Fibroblast of pulmonary artery (primary cell): ENCODE measurements at regions not wholly inside any gene's neighbourhood (a gene's known extent, or its start where the extent isn't known, plus 50 kb on each side); places are given as distances from the start of the nearest gene placed in this dataset.

Experiments
- DNase-seq: peaks from one replicate; pipeline ENCODE4 v3.0.0-alpha.2; 2010; ENCODE audit warnings: low read depth
- H3K4me3 ChIP-seq: replicated peaks from 2 replicates; pipeline ENCODE4 v1.5.1; 2011; ENCODE audit warnings: low read depth, mild to moderate bottlenecking, control low read depth, low read length, moderate library complexity
- CTCF ChIP-seq: IDR thresholded peaks from 2 replicates; pipeline ENCODE4 v1.5.1; 2011; ENCODE audit warnings: mild to moderate bottlenecking, control low read depth, low read length, inconsistent platforms; ENCODE audit errors: missing control alignments

GRCh38 chr20:59411589-59411988 lies 111.2 kb downstream of the EDN3 start:
- no peak for TF ChIP-seq CTCF
- DNase-seq: no peak
- no peak overlapping the region for H3K4me3 ChIP-seq

- H3K4me3 ChIP-seq: no peak overlapping the region
- TF ChIP-seq CTCF: no peak
- no peak for DNase-seq
Measured at GRCh38 chr20:59412181-59412580, 111.8 kb downstream of the EDN3 start.

GRCh38 chr20:59412875-59413284 lies 112.5 kb downstream of the EDN3 start:
- no peak overlapping the region for H3K4me3 ChIP-seq
- DNase-seq: no peak
- TF ChIP-seq CTCF: no peak

GRCh38 chr20:59413326-59413865 lies 113.0 kb downstream of the EDN3 start:
- TF ChIP-seq CTCF: no peak
- H3K4me3 ChIP-seq: no peak overlapping the region
- DNase-seq: no peak

- no peak overlapping the region for H3K4me3 ChIP-seq
- TF ChIP-seq CTCF: no peak
- DNase-seq: no peak
Measured at GRCh38 chr20:59414936-59415623, 114.7 kb downstream of the EDN3 start.

GRCh38 chr20:59416916-59417315 lies 116.5 kb downstream of the EDN3 start:
- H3K4me3 ChIP-seq: no peak overlapping the region
- DNase-seq: no peak
- TF ChIP-seq CTCF: no peak

- no peak for DNase-seq
- H3K4me3 ChIP-seq: no peak overlapping the region
- TF ChIP-seq CTCF: no peak
Measured at GRCh38 chr20:59421089-59421488, 120.7 kb downstream of the EDN3 start.
